Pancreas (tissue), 10 donors: ENCODE measurements at regions not wholly inside any gene's neighbourhood (a gene's known extent, or its start where the extent isn't known, plus 50 kb on each side); places are given as distances from the start of the nearest gene placed in this dataset.

Experiments
- ATAC-seq, 4 donors: fragments of 200-7000 bp; cut with Tn5 transposase; one replicate each; pipeline versions ENCODE4 v1.8.0 to v1.9.1; 2020; ENCODE audit warnings: mild to moderate bottlenecking in 4 of 4, moderate library complexity in 4 of 4
- DNase-seq, 6 donors: peaks; one replicate each; pipeline ENCODE4 v3.0.0-alpha.2; 2020
- FAIRE-seq: peaks from 2 replicates; lab custom pipeline; 2012; peaks lifted over from hg19 to GRCh38; lab: Jason Lieb, UNC
- H3K27ac ChIP-seq, 4 donors: fragments of 200-600 bp; sonication (generic); 1 replicate in 3 of 4; 2 replicates in 1 of 4; pipeline versions ENCODE4 v1.5.0 to v1.8.0; 2020
- H3K27me3 ChIP-seq, 4 donors: fragments of 200-600 bp; one replicate each; pipeline ENCODE4 v1.8.0; 2021
- H3K36me3 ChIP-seq, 3 donors: fragments of 200-600 bp; sonication (generic) in 1 of 3; one replicate each; pipeline versions ENCODE4 v1.5.0 to v1.8.0; 2020 to 2021
- H3K4me1 ChIP-seq, 3 donors: fragments of 200-600 bp; one replicate each; pipeline ENCODE4 v1.8.0; 2021
- H3K4me3 ChIP-seq, 4 donors: fragments of 200-600 bp; sonication (generic) in 2 of 4; one replicate each; pipeline versions ENCODE4 v1.5.0 to v1.8.0; 2020 to 2021
- H3K9me3 ChIP-seq, 4 donors: fragments of 200-600 bp; one replicate each; pipeline ENCODE4 v1.8.0; 2021
- WGBS, 2 donors: extraction: QIAGEN DNeasy Blood & Tissue Kit; methylation state at CpG; one replicate each; pipeline ENCODE4 v1.1.7; 2013; 5-methylcytosine and 5-hydroxymethylcytosine counted together
- intact Hi-C, 3 donors: fragments of 100-400 bp; cut with DNase I; formaldehyde crosslinking; loops; one replicate each; pipeline versions ENCODE4 v1.11.1 to v1.14.2; 2022
- TF ChIP-seq, protein P1 (sequence below), 4 donors: fragments of 200-600 bp; sonication (generic) in 3 of 4; IDR thresholded peaks; one replicate each; pipeline versions ENCODE4 v1.5.0 to v1.8.0; 2021; ENCODE audit warnings: antibody characterized with exemption in 4 of 4
- donor health status: healthy with polysubstance abuse.
- donor health status: DM: no; HTN: no; CAD: no; lungs with moderate emphysema.
- donor health status: DM: no; HTN: no; CAD: no.
- donor health status: control.
- donor health status: control.
- donor health status: Bipolar disorder and iron deficiency.
- donor health status: DM: yes; HTN: yes; CAD: no.
- donor health status: DM: no; HTN: no; CAD: no.
- donor health status: DM: no; HTN: no; CAD: no.
- donor health status: DM: yes; HTN: yes; CAD: no.

DNA sequence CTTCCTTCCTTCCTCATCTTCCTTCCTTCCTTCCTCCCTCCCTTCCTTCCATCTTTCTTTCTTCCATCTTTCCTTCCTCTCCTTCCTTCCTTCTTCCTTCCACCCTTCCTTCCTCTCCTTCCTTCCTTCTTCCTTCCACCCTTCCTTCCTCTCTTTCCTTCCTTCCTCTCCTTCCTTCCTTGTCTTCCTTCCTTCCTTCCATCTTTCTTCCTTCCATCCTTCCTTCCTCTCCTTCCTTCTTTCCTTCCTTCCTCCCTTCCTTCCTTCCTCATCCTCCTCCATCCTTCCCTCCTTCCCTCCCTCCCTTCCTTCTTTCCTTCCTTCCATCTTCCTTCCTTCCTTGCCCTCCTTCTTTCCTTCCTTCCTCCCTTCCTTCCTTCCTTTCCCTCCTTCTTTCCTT, 361.4 kb upstream of the TSHZ2 start:
- H3K36me3 ChIP-seq = no peaks in the 10 kb centered on the region
- intact Hi-C loops = no loop called here
- TF ChIP-seq, protein P1, sequence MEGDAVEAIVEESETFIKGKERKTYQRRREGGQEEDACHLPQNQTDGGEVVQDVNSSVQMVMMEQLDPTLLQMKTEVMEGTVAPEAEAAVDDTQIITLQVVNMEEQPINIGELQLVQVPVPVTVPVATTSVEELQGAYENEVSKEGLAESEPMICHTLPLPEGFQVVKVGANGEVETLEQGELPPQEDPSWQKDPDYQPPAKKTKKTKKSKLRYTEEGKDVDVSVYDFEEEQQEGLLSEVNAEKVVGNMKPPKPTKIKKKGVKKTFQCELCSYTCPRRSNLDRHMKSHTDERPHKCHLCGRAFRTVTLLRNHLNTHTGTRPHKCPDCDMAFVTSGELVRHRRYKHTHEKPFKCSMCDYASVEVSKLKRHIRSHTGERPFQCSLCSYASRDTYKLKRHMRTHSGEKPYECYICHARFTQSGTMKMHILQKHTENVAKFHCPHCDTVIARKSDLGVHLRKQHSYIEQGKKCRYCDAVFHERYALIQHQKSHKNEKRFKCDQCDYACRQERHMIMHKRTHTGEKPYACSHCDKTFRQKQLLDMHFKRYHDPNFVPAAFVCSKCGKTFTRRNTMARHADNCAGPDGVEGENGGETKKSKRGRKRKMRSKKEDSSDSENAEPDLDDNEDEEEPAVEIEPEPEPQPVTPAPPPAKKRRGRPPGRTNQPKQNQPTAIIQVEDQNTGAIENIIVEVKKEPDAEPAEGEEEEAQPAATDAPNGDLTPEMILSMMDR (IDR thresholded peaks at IDR 0.05) = no peak
- no peak overlapping the region for H3K4me3 ChIP-seq
- no peaks in the 10 kb centered on the region for H3K9me3 ChIP-seq
- no peak overlapping the region for H3K27ac ChIP-seq
- H3K4me1 ChIP-seq = no peaks in the 10 kb centered on the region
- H3K27me3 ChIP-seq = peaks cover 0 to 18% (median 0%) of the 10 kb centered on the region in 4 donors
- no peak for DNase-seq
- no peak for ATAC-seq
- FAIRE-seq = no peak

DNA sequence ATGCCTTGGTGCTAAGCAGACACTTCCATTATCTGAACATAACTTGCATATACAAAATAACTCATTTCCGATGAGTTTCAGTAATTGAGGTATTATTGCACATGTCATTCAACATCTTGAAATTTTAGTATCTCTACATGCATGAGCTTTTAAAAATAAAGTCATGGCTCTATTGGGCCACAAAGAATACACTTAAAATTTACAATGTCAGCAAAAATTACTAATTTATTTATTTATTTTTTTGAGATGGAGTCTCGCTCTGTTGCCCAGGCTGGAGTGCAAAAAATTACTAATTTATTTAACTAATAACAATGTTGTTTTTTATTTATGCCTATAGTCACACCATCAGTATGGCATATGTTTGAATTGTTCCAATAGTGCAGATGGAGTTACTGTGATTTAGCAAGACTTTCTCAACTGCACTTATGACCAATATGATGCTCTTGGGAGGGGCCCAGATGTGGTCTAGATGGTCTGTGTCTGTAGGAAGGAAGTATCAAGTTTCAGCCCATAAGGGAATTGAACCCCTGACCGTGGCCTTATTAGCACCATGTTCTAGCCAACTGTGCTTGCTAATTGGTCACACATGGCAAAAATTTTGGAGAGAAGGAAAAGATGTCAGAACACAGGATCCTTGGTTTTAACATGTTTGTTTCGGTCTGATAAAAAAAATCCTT, 370.7 kb upstream of the TSHZ2 start:
- TF ChIP-seq, protein P1 (IDR thresholded peaks at IDR 0.05) = no peak
- H3K4me3 ChIP-seq = no peak overlapping the region

GRCh38 chr20:52596256-52596655, 375.9 kb upstream of the TSHZ2 start:
- no peaks in the 10 kb centered on the region for H3K9me3 ChIP-seq
- no peaks in the 10 kb centered on the region for H3K27me3 ChIP-seq
- H3K27ac ChIP-seq = no peak overlapping the region
- no peak for FAIRE-seq
- no peak overlapping the region for H3K4me3 ChIP-seq
- no peaks in the 10 kb centered on the region for H3K36me3 ChIP-seq
- ATAC-seq = no peak
- DNase-seq = no peak
- H3K4me1 ChIP-seq = no peaks in the 10 kb centered on the region
- WGBS, 2 donors = 27 to 30% methylated on average over 5 of the region's 5 CpGs
- TF ChIP-seq, protein P1 (IDR thresholded peaks at IDR 0.05) = no peak
- intact Hi-C loops = no loop called here

More for the DNA sequence above, 370.7 kb upstream of the TSHZ2 start:
- Histone ChIP-seq H3K27me3 (peaks cover 0 to 9% (median 0%) of the 10 kb centered on the region in 4 donors), H3K4me1 (no peaks in the 10 kb centered on the region), H3K27ac (no peak overlapping the region), H3K9me3 (no peaks in the 10 kb centered on the region), H3K36me3 (no peaks in the 10 kb centered on the region)
- FAIRE-seq (no peak), ATAC-seq (no peak), DNase-seq (no peak)
- WGBS, 2 donors = 74 to 87% methylated on average over 4 of the region's 4 CpGs
- intact Hi-C loops = no loop called here

GRCh38 chr20:52595518-52595917, 376.6 kb upstream of the TSHZ2 start:
- DNase-seq = no peak
- H3K9me3 ChIP-seq = no peaks in the 10 kb centered on the region
- no peak overlapping the region for H3K27ac ChIP-seq
- ATAC-seq = no peak
- no peaks in the 10 kb centered on the region for H3K27me3 ChIP-seq
- H3K4me1 ChIP-seq = no peaks in the 10 kb centered on the region
- no peak for FAIRE-seq
- H3K36me3 ChIP-seq = no peaks in the 10 kb centered on the region
- intact Hi-C loops = no loop called here
- TF ChIP-seq, protein P1 (IDR thresholded peaks at IDR 0.05) = no peak
- H3K4me3 ChIP-seq = no peak overlapping the region
- 71 to 100% methylated on average over 1 of the region's 1 CpG for WGBS, 2 donors

- DNase-seq (no peak), FAIRE-seq (no peak), ATAC-seq (no peak)
- Histone ChIP-seq H3K9me3 (no peaks in the 10 kb centered on the region), H3K36me3 (no peaks in the 10 kb centered on the region), H3K27ac (no peak overlapping the region), H3K4me3 (no peak overlapping the region), H3K27me3 (no peaks in the 10 kb centered on the region), H3K4me1 (no peaks in the 10 kb centered on the region)
- 53 to 69% methylated on average over 5 of the region's 5 CpGs for WGBS, 2 donors
- intact Hi-C loops = no loop called here
- TF ChIP-seq, protein P1 (IDR thresholded peaks at IDR 0.05) = no peak
Observed at GRCh38 chr20:52593654-52594053, 378.5 kb upstream of the TSHZ2 start.
